ENCODE measurements at regions not wholly inside any gene's neighbourhood (a gene's known extent, or its start where the extent isn't known, plus 50 kb on each side); places are given as distances from the start of the nearest gene placed in this dataset.

DNA sequence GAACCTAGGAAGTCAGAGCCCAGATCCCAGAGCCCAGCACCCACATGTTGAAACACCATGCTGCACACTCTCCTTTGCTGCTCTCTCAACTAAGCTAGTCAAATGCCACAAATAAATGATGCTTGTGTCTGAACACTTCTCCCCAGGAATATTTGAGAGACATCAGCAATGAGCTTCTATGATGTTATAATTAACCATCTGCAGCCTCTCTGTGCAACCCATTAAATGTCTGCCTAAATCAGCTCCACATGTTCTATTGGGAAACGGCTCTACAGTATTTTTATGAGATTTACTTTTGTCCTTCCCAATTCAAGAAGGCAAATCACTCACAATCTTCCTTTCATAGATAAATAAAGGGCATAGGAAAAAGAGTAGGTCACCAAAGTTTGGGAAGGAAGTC is 266.8 kb upstream of the PARD3B start:
- DNase-seq, result no peak

DNA sequence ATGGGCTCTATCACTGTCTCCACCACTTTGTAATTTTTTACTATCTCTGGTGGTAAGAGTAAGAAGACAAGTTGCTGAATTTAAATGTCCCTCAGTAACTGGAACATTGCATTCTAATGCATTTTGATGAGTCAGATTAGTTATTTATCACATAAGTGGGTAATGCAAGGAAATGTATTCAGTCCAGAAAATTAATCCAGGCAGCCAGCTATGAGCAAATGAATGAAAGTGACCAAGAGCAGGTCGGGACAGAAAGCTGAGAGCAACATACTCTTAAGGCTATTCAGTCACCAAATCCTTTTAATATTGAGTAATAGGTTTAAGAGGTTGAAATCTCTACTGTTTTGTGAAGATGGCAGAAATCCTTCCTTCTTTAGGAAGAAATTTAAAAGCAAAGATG is 265.5 kb upstream of the PARD3B start:
- no peak for DNase-seq

GRCh38 chr2:204280262-204280668 is 265.0 kb upstream of the PARD3B start:
- no peak for DNase-seq

- DNase-seq, result no peak
These were observed 263.2 kb upstream of the PARD3B start for GRCh38 chr2:204282081-204282480.

DNA sequence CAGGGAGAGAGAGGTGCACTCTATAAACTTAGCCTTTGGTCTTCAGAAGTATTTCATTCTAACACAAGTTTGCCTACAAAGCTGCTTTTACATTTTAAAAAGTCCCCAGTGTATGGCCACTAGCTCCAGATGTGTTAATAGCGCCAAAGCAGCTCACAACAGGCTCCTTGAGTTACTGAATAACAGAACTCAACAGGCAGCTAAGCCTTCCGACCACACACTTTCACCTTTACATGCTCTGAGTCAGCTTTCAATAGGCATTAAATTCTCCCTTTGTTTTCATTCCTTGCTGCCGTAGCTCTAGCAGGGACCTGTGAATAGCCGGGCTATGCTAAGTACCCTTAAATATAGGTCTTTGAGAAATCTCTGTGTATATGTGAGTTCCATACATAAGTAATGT is 262.8 kb upstream of the PARD3B start:
- peak; percentile 1 for DNase-seq

DNA sequence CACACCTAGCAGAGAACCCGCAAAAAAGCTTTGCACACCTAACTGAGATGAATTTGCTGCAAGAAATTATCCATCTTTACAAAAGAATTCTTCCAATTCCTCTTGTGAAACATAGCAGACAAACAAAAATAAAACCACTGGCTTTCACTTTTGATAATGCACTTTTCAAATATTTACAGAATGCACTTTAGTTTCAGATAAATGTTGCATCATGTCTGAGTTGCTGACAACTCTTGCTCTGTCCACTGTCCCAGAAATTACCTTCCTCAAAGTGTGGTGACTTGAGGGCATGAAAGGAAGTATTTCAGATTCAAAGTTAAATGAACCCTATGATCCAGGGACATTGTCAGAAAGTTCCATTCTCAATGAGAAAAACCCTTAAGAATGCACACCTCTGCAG is 256.2 kb upstream of the PARD3B start:
- no peak for DNase-seq

GRCh38 chr2:204292439-204292838 is 252.8 kb upstream of the PARD3B start:
- DNase-seq, result no peak

DNA sequence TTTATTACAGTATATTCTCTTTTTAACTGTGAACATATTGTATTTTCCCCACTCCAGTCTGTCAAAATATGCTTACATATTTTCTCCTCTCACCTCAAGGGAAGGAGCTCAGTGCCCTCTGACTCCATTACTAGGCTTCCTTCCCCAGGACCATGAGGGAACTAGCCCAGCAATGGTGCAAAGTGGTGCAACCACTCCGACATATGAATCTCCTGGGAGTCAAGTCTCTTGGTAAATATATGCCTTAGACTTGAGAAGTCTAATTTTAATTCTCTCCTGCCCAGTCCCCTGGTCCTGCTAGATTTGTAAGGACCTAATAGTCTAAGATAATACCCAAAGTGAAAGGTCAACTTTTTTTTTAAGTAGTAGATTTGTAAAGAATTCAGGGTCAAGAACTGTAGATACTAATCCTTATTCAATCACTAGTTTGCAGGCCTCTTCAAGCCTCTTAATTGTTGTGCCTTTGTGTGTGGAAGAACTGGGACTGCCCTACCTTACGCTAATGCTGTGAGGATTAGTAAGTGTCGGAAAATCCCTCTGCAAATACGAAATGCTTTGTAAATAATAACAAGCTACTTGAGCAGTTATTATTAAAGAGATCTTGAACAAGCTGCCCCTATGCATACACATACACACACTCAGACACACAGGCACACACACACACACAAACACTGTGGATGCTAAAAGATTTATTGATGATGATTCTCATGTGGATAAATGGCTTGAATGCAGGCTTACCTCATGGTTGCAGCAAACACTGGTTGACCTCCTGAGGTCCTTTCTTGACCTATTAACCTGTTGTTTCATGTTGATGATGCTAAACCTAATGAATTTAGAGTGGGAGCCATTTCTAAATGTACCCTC is 251.2 kb upstream of the PARD3B start:
- DNase-seq, result no peak

- DNase-seq, result no peak
These were observed 246.9 kb upstream of the PARD3B start for GRCh38 chr2:204298404-204298803.

- DNase-seq, result no peak
These were observed 245.5 kb upstream of the PARD3B start for GRCh38 chr2:204299766-204300165.

DNA sequence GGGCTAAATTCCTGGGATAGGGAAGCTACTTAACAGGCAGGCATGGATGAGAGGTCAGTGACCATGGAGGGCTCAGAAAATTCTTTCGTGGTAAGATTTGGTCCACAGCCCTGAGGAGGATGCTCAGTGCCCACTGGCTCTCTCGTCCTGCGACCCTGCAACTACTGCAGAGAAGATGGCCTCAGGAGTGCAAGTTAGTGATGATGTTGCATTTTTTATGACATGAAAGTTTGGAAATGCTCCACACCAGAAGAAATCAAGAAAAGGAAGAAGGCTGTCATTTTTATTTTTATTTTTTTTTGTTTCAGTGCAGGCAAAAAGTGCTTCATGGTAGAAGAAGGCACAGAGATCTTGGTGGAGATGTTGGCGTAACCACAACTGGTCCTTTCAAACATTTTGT is 238.6 kb upstream of the PARD3B start:
- no peak for DNase-seq

GRCh38 chr2:204312105-204312504 is 233.2 kb upstream of the PARD3B start:
- DNase-seq, result no peak

- no peak for DNase-seq
These were observed 232.0 kb upstream of the PARD3B start for GRCh38 chr2:204313256-204313655.

DNA sequence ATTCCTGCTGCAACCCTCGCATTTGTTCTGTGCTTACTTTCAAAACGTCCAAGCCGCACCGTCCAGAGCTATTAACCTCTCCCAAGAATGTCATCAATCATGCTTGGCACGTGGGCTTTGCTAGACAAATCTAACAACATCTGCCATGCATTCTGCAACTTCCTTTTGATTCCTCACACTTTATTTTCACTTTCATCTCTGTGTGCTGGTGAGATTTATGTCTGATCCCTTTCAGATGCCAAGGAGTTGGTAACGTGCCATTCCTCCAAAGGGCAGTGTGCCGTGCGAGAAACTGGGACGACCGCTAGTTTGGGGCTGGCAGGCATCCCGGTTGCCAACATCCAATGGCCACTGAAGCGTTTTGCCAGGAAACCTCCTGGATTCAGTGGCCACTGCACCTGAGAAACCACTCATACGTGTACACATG is 230.0 kb upstream of the PARD3B start:
- DNase-seq, result peak; percentile 29

DNA sequence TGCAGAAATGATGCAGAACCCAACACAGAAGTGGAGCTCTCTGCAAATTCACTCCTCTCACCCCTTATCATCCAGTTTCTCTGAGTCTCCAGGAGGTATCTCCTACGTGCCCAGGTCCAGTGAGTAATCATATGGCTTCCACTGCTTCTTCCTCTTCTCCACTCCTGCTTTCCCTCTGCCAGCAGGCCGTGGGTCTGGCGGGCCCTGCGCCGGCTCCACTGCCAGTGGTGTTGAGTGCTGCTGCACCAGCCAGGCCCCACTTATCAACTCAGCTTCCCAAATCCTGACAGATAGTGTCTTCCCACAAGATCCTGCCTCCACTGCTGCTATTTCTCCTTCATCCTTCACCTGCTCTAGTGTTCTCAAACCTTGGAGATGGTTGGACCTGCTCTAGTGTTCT is 227.6 kb upstream of the PARD3B start:
- no peak for DNase-seq

DNA sequence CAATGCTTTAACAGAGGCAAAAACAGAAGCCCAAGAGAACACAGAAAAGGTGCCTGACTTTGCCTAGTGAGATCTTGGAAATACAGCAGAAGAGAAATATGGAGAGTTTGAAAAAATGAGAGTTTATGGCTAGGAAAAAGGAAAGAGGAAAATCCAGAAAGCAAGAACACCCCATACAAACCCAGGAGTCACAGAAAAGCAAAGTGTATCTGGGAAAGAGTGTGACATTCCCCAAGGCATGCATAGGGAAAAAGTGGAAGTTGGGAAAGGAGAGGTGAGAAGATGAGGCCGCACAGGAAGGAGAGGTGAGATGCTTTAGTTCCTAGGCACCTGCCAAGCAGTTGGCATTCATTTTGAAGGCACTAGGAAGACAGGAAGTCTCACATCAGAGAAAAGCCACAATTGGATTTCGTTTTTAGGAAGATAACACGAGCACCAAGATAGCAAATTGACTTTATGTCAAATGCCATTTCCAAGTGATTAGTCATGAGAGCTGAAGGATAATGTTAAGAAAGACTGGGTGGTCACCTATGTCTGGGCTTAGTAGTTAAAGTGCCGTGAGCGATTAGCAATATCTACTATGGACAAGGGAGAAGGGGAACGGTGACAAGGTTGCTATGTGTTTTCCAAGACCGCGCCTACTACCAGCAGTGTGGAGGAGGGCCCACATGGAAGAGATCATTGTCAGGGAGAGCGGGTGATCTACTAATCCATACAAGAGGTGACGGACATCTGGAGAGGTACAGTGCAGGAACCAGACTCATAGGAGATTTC is 224.1 kb upstream of the PARD3B start:
- no peak for DNase-seq

DNA sequence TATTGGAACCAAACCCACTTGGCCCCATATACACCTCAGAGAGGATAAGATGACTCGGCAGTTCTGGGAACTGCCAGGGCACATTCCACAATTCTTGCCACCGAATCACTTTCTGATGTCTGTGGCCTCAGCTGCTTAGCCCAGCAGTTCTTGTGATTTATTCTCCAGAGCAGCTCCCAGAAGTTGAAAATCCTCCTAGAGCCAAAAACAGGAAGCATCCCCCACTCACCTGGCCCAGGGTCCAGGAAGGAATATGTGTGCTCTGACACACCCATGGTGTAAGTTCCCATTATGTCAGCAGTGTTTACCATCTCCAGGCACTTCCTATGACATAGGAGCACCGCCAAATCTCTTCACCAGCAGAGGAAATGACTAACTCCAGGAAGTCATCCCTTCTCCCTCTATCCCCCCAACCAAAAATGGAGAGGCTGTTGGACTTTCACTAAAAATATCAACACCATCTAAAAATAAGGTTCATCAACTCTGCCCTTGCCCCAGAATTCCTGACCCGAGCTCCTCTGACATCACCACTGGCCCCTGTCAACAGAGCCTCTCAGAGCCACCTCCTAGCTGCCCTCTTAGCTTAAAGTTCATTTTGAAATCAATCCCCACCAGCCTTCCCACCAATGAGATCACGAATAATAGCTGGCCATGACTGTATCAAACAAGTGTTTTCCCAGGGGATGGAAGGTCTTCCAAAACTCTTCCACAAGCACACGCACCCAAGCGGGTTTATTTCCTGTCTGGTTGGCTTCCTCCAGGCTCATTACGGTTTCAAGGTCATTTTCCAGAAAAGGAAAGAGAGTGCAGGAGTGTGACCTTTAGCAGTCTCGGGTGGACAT is 223.1 kb upstream of the PARD3B start:
- DNase-seq, result peak; percentile 44

DNA sequence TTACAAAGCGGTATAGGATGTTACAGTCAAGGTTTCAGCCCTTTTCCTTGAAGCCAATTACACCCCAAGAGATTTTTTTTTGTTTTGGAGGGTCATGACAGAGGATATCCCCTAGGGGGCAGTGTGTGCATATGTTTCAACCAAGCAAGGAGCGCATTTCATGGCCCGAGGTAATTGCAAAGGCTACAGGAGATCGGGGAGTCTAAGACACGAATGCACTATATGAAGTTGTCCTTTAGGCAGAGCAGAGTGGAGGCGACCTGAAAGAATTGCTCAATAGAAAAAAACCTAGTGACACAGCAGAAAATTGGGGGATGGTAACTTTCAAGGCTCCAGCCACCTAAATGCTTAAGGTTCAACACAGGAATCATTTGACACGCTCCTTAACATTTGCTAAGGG is 219.8 kb upstream of the PARD3B start:
- DNase-seq, result peak; percentile 80

- no peak for DNase-seq
These were observed 216.9 kb upstream of the PARD3B start for GRCh38 chr2:204328373-204328772.

DNA sequence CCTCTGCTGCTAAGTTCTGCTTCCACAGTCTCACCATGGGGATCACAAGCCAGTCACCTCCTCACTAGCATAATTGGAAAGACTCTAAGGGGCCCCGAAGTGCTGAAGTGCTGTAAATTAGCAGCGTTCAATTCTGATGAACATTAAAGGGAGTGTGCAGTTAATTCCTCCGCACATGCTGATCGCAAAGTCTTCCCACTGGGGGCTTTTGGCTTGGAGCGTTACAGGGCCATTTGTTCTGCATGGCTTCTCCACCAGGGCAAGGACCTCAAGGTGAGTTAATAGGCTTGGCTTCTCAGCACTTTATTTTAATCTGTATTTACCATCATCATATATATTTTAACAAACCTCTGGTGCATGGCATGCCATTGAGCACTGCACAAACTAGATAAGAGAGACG is 216.3 kb upstream of the PARD3B start:
- DNase-seq, result no peak

DNA sequence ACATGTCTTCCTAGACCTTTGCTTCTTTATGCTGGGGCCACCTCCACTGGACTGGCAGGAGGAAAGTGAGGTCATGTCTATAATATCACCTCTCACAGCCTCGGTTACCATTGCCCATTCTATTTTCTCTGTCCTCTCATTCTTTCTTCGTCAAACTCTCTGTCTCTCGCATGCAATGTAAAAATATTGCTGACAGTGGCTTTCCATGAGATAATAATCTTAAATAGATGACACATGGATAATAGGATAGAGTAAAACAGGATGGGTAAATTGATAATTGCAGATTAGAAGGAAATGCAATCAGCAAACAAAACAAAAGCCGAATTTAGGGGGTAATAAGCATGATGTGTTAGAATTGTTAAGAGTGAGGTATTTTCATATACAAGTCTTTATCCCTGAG is 215.7 kb upstream of the PARD3B start:
- DNase-seq, result no peak

DNA sequence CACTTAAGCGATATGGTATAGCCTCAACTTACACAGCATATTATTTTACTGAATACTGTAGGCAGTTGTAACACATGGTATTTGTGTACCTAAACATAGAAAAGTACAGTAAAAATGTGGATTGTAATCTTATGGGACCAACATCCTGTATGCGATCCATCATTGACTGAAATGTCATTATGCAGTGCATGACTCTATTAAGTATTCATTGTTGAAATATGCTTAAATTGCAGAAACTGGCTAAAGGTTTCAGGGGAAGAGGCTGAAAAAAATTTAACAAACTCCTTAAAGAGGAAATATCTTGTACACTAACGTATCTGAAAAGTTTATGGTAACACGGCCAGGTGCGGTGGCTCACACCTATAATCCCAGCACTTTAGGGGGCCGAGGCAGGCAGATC is 214.1 kb upstream of the PARD3B start:
- DNase-seq, result no peak

- DNase-seq, result no peak
These were observed 213.3 kb upstream of the PARD3B start for GRCh38 chr2:204331988-204332387.

Measured in fibroblast of upper back skin (primary cell).